ENCODE measurements at regions not wholly inside any gene's neighbourhood (a gene's known extent, or its start where the extent isn't known, plus 50 kb on each side); places are given as distances from the start of the nearest gene placed in this dataset.

- no peak overlapping the region for H3K4me3 Mint-ChIP-seq
- no peak for DNase-seq
- no peaks in the 10 kb centered on the region for H3K4me1 Mint-ChIP-seq (ENCODE audit: low read depth)
- H3K9me3 Mint-ChIP-seq: no peaks in the 10 kb centered on the region
- no peaks in the 10 kb centered on the region for H3K36me3 Mint-ChIP-seq
- no peak overlapping the region for H3K27ac Mint-ChIP-seq
- ChIA-PET CTCF (no interaction called here), POLR2A (no interaction called here)
- intact Hi-C loops (cut with micrococcal nuclease): no loop called here
- H3K27me3 Mint-ChIP-seq: no peaks in the 10 kb centered on the region
These were observed 389.2 kb downstream of the PLPP3 start for GRCh38 chr1:56189946-56190805.

DNA sequence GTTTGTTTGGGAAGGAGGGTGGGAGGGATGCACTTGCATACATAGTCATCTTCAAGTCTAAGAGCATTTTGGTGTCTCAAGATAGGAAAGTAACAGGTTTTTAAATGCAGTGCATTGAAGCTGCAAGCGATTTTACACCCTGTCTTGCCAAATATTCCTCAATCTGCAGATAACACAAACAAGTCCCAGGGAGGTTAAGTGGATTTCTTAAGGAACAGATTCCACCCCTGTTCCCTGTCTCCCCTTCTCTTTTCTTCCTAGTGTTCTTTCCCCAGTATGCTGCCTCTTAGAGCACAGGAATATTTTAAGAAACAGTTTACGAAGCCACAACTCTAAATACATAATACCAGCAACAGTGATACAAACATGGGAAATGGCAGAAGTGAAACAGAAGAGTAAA, 389.9 kb downstream of the PLPP3 start:
- H3K36me3 Mint-ChIP-seq: no peaks in the 10 kb centered on the region
- no peaks in the 10 kb centered on the region for H3K27me3 Mint-ChIP-seq
- no peak overlapping the region for H3K27ac Mint-ChIP-seq
- H3K4me1 Mint-ChIP-seq (ENCODE audit: low read depth): no peaks in the 10 kb centered on the region
- no peaks in the 10 kb centered on the region for H3K9me3 Mint-ChIP-seq
- no peak overlapping the region for H3K4me3 Mint-ChIP-seq
- CTCF ChIA-PET: no interaction called here
- POLR2A ChIA-PET: no interaction called here
- DNase-seq: no peak
- intact Hi-C loops (cut with micrococcal nuclease): no loop called here

DNA sequence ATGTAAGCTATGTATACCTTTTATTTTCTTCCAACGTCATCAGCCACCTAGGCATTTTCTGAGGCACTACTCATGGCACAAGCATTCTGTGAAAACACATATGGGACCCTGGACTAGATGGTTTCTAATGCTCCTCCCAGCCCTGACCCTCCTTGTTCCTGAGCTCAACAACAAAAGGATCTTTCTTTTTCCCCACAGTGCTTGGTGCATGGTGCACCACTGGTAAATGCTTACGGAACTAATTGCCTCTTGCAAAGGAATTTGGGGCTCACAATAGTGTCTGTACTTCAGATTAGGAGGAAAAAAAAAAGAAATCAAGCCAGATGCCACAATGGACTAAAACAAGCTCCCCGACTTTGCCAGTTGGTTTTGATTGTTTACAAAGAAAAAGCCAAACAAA, 390.5 kb downstream of the PLPP3 start:
- no peak for DNase-seq
- H3K9me3 Mint-ChIP-seq: no peaks in the 10 kb centered on the region
- intact Hi-C loops (cut with micrococcal nuclease): no loop called here
- no peaks in the 10 kb centered on the region for H3K27me3 Mint-ChIP-seq
- no peak overlapping the region for H3K4me3 Mint-ChIP-seq
- ChIA-PET POLR2A (no interaction called here), CTCF (no interaction called here)
- no peak overlapping the region for H3K27ac Mint-ChIP-seq
- no peaks in the 10 kb centered on the region for H3K4me1 Mint-ChIP-seq (ENCODE audit: low read depth)
- H3K36me3 Mint-ChIP-seq: no peaks in the 10 kb centered on the region

GRCh38 chr1:56188221-56188620, 391.1 kb downstream of the PLPP3 start:
- H3K27ac Mint-ChIP-seq: no peak overlapping the region
- H3K4me3 Mint-ChIP-seq: no peak overlapping the region
- intact Hi-C loops (cut with micrococcal nuclease): no loop called here
- no peaks in the 10 kb centered on the region for H3K9me3 Mint-ChIP-seq
- no peak for DNase-seq
- H3K27me3 Mint-ChIP-seq: no peaks in the 10 kb centered on the region
- ChIA-PET POLR2A (no interaction called here), CTCF (no interaction called here)
- H3K4me1 Mint-ChIP-seq (ENCODE audit: low read depth): no peaks in the 10 kb centered on the region
- no peaks in the 10 kb centered on the region for H3K36me3 Mint-ChIP-seq

- CTCF ChIA-PET: no interaction called here
- POLR2A ChIA-PET: no interaction called here
- no peaks in the 10 kb centered on the region for H3K9me3 Mint-ChIP-seq
- no peaks in the 10 kb centered on the region for H3K4me1 Mint-ChIP-seq (ENCODE audit: low read depth)
- H3K27ac Mint-ChIP-seq: no peak overlapping the region
- intact Hi-C loops (cut with micrococcal nuclease): no loop called here
- H3K27me3 Mint-ChIP-seq: no peaks in the 10 kb centered on the region
- no peak for DNase-seq
- H3K36me3 Mint-ChIP-seq: no peaks in the 10 kb centered on the region
- no peak overlapping the region for H3K4me3 Mint-ChIP-seq
These were observed 392.0 kb downstream of the PLPP3 start for GRCh38 chr1:56187405-56187804.

DNA sequence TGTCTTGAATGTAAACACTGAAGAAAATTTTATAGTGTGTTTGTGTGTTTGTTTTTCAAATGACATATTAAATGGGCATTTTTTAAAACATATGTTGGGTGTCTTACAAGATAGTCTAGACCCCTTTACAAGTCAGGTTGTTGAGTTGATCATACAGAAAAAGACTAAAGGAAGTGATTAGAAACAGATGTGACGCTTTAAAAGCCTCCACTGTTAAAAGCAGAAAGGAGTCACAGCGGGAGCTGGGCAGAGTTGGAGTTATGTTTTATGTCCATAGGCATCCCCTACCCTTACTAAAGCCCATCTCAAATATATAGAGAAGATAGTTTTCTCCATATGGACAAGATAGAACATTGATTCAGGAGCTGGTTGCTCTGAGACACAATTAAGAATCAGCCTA, 393.9 kb downstream of the PLPP3 start:
- Mint-ChIP-seq H3K4me1 (ENCODE audit: low read depth) (no peaks in the 10 kb centered on the region), H3K36me3 (no peaks in the 10 kb centered on the region), H3K4me3 (no peak overlapping the region), H3K27ac (no peak overlapping the region), H3K9me3 (no peaks in the 10 kb centered on the region), H3K27me3 (no peaks in the 10 kb centered on the region)
- DNase-seq: no peak
- ChIA-PET POLR2A (no interaction called here), CTCF (no interaction called here)
- intact Hi-C loops (cut with micrococcal nuclease): no loop called here

GRCh38 chr1:56183151-56183550, 396.2 kb downstream of the PLPP3 start:
- Mint-ChIP-seq H3K27me3 (no peaks in the 10 kb centered on the region), H3K4me1 (ENCODE audit: low read depth) (no peaks in the 10 kb centered on the region)
- CTCF ChIA-PET: no interaction called here

DNA sequence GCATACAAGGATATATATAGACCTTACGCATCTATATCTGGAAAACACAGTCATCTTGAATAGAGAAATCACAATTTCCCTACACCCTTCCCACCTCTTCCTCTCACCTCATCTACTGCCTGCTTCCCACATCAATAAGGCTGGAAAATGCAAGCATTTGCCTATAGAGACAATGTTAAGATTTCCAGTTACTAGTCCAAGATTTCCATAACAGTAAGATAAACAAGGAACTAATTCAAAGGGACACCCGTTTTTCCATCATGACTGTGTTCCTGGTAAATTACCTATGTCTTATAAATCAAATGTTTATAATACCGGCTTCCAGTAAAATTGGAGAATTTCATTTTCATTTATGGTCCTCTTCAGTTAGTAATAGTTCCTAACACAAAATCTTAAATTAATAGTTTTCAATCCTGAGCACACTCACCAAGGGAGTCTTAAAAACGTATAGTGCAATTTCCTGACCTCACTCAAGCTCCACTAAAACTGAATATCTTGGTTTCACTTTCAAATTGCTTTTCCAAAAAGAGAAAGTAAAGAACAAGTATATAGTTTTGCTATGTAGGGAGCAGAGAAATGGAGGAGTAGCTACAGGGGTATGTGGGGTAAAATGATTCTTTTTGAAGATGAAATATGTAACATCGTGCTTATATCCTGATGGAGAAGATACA, 398.7 kb downstream of the PLPP3 start:
- H3K4me3 Mint-ChIP-seq: no peak overlapping the region
- no peaks in the 10 kb centered on the region for H3K36me3 Mint-ChIP-seq
- no peaks in the 10 kb centered on the region for H3K9me3 Mint-ChIP-seq
- ChIA-PET CTCF (no interaction called here), POLR2A (no interaction called here)
- peaks cover 2% of the 10 kb centered on the region for H3K27me3 Mint-ChIP-seq
- DNase-seq: no peak
- no peak overlapping the region for H3K27ac Mint-ChIP-seq
- intact Hi-C loops (cut with micrococcal nuclease): no loop called here
- no peaks in the 10 kb centered on the region for H3K4me1 Mint-ChIP-seq (ENCODE audit: low read depth)

More at GRCh38 chr1:56183151-56183550, 396.2 kb downstream of the PLPP3 start:
- Mint-ChIP-seq H3K36me3 (no peaks in the 10 kb centered on the region), H3K9me3 (no peaks in the 10 kb centered on the region), H3K4me3 (no peak overlapping the region), H3K27ac (no peak overlapping the region)
- POLR2A ChIA-PET: no interaction called here
- intact Hi-C loops (cut with micrococcal nuclease): no loop called here
- DNase-seq: no peak

DNA sequence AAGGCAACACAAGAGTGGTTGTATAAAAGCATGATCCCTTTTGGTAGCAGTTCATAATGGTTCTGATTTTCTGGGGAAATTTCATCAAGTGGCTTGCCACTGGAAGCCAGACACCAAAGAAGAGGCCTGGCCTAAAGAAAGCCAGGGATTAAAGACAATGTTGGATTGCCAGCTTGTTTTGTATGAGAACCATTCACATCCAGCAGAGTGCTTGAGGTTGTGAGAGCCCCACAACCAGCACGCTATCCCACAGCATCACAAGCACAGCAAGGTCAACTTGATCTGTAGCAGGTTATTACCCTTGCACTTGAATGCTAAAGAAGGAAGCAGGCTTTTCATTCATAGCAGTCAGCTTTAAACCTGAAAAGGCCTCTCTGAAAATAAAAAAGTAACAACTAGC, 399.8 kb downstream of the PLPP3 start:
- POLR2A ChIA-PET: no interaction called here

DNA sequence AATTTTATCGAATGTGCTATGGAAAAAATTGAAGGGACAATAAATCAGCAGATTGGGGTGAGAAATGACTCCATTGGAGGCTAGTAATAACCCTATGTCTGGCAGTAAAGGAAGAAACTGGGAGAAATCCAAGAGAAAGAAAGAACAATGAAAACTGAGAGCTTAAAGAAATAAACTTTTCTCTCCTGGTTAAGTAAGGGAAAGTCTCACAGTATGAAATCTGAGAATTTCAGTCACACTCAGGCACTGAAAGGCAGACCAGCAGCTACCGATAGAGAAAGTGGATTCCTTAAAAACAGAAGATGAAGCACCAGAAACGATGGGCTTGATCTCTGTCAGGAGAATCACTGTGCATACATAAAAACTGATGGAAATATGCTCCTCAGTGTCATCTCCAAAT, 404.2 kb downstream of the PLPP3 start:
- Mint-ChIP-seq H3K4me1 (ENCODE audit: low read depth) (no peaks in the 10 kb centered on the region), H3K9me3 (no peaks in the 10 kb centered on the region), H3K27ac (no peak overlapping the region), H3K36me3 (no peaks in the 10 kb centered on the region), H3K4me3 (no peak overlapping the region), H3K27me3 (peaks cover 2% of the 10 kb centered on the region)
- ChIA-PET CTCF (no interaction called here), POLR2A (no interaction called here)
- intact Hi-C loops (cut with micrococcal nuclease): no loop called here
- no peak for DNase-seq

More for the DNA sequence above, 399.8 kb downstream of the PLPP3 start:
- Mint-ChIP-seq H3K4me3 (no peak overlapping the region), H3K27ac (no peak overlapping the region), H3K9me3 (no peaks in the 10 kb centered on the region), H3K27me3 (peaks cover 2% of the 10 kb centered on the region), H3K36me3 (no peaks in the 10 kb centered on the region), H3K4me1 (ENCODE audit: low read depth) (no peaks in the 10 kb centered on the region)
- CTCF ChIA-PET: interaction anchor here (0.7 kb wide), 1 partner anchor 55 kb away, joined by 5 read pairs; no protein-coding TSS in a partner anchor
- intact Hi-C loops (cut with micrococcal nuclease): no loop called here
- no peak for DNase-seq

- intact Hi-C loops (cut with micrococcal nuclease): no loop called here
- ChIA-PET CTCF (no interaction called here), POLR2A (no interaction called here)
- Mint-ChIP-seq H3K27me3 (peaks cover 2% of the 10 kb centered on the region), H3K4me3 (no peak overlapping the region), H3K4me1 (ENCODE audit: low read depth) (no peaks in the 10 kb centered on the region), H3K36me3 (no peaks in the 10 kb centered on the region), H3K27ac (no peak overlapping the region), H3K9me3 (no peaks in the 10 kb centered on the region)
- DNase-seq: no peak
These were observed 405.0 kb downstream of the PLPP3 start for GRCh38 chr1:56174176-56174885.

- H3K4me3 Mint-ChIP-seq: no peak overlapping the region
- H3K27ac Mint-ChIP-seq: no peak overlapping the region
- H3K9me3 Mint-ChIP-seq: no peaks in the 10 kb centered on the region
- intact Hi-C loops (cut with micrococcal nuclease): no loop called here
- POLR2A ChIA-PET: no interaction called here
- no peaks in the 10 kb centered on the region for H3K4me1 Mint-ChIP-seq (ENCODE audit: low read depth)
- CTCF ChIA-PET: no interaction called here
- H3K36me3 Mint-ChIP-seq: no peaks in the 10 kb centered on the region
- peaks cover 2% of the 10 kb centered on the region for H3K27me3 Mint-ChIP-seq
- no peak for DNase-seq
These were observed 405.6 kb downstream of the PLPP3 start for GRCh38 chr1:56173736-56174135.

DNA sequence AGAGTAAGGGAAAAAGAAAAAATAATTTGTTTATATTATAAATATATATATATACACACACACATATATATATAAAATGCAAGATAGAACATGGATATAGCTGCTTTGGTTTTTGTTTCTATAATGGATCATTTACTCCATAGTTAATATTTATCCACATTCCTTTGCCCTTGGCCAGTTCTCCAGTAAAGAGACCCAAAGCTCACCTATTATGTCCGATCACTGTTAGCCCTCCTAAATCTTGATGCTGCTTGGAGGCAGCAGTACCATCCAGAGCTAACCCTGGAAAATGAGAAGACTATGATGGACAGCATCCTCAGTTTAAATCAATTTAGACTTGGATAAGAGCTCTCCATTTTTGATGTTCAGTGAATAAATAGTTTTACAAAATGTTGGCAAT, 407.7 kb downstream of the PLPP3 start:
- no peaks in the 10 kb centered on the region for H3K27me3 Mint-ChIP-seq
- no peaks in the 10 kb centered on the region for H3K4me1 Mint-ChIP-seq (ENCODE audit: low read depth)
- no peak overlapping the region for H3K27ac Mint-ChIP-seq
- H3K9me3 Mint-ChIP-seq: no peaks in the 10 kb centered on the region
- DNase-seq: no peak
- intact Hi-C loops (cut with micrococcal nuclease): no loop called here
- ChIA-PET CTCF (no interaction called here), POLR2A (no interaction called here)
- no peak overlapping the region for H3K4me3 Mint-ChIP-seq
- no peaks in the 10 kb centered on the region for H3K36me3 Mint-ChIP-seq

Measured in activated CD4-positive, alpha-beta memory T cell treated with anti-CD3 and anti-CD28 coated beads for 36 hours (primary cell).